HCT116 (cell line): ENCODE measurements at regions not wholly inside any gene's neighbourhood (a gene's known extent, or its start where the extent isn't known, plus 50 kb on each side); places are given as distances from the start of the nearest gene placed in this dataset.

Experiments
- CEBPB ChIP-seq: IDR thresholded peaks from 2 replicates; pipeline ENCODE4 v1.6.1; 2012; ENCODE audit warnings: low read depth
- EZH2phosphoT487 ChIP-seq: fragments of 200-600 bp; IDR thresholded peaks from 2 replicates; pipeline ENCODE4 v1.6.1; 2018; ENCODE audit warnings: antibody characterized with exemption, borderline replicate concordance
- JUND ChIP-seq: IDR thresholded peaks from 2 replicates; pipeline ENCODE4 v1.6.1; 2012
- POLR2A ChIP-seq: IDR thresholded peaks from 2 replicates; pipeline ENCODE4 v1.7.0; 2011; ENCODE audit warnings: borderline replicate concordance; ENCODE audit not compliant: insufficient read depth, insufficient read length; ENCODE audit errors: extremely low read depth
- POLR2AphosphoS5 ChIP-seq: IDR thresholded peaks from 2 replicates; pipeline ENCODE4 v1.6.1; 2011; ENCODE audit warnings: mild to moderate bottlenecking, low read depth, low read length, moderate library complexity
- RAD21 ChIP-seq: IDR thresholded peaks from 2 replicates; pipeline ENCODE4 v1.6.1; 2012; ENCODE audit warnings: low read depth, mild to moderate bottlenecking
- SP1 ChIP-seq: IDR thresholded peaks from 2 replicates; pipeline ENCODE4 v1.6.1; 2012; ENCODE audit warnings: low read depth
- ZNF274 ChIP-seq: fragments of 200-500 bp; sonication (Bioruptor generic); IDR thresholded peaks from 2 replicates; pipeline ENCODE4 v1.6.1; 2014; ENCODE audit warnings: mild to moderate bottlenecking, low read depth, low read length, inconsistent platforms
- TF ChIP-seq, protein P1 (sequence below), 3 experiments: fragments of 200-600 bp in 1 of 3; sonication (generic) in 1 of 3; IDR thresholded peaks in 2 of 3; conservative IDR thresholded peaks in 1 of 3; 2 replicates each; pipeline ENCODE4 v1.5.1; 2012 to 2017; ENCODE audit warnings: low read depth in 2 of 3, low read length in 2 of 3, antibody characterized with exemption in 1 of 3, borderline replicate concordance in 1 of 3, control low read depth in 1 of 3, mild to moderate bottlenecking in 1 of 3, mixed read lengths in 1 of 3, mixed run types in 1 of 3, moderate library complexity in 1 of 3; ENCODE audit not compliant: insufficient read depth in 1 of 3

DNA sequence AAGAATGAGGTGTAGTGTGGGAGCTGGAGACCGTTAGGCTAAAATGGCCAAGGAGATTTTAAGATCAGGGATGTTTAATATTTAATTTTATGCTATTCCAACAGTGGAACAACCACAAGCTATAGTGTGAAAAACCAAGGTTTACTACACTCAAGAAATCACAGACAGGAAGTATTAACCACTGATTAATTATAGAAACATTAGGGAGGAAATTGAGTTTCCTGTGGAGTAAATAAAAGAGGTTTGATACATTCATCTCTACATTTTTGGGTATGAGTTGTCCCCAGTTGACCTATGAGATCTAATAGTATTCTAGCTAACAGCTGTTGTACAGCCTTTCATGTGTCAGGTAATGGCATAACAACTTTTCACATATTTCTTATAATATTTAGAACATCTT, 103.7 kb upstream of the MPDZ start:
- TF ChIP-seq POLR2AphosphoS5 (no peak), POLR2A (no peak), RAD21 (no peak), CEBPB (no peak), ZNF274 (no peak), SP1 (no peak), EZH2phosphoT487 (no peak), JUND (no peak)
- TF ChIP-seq, protein P1, sequence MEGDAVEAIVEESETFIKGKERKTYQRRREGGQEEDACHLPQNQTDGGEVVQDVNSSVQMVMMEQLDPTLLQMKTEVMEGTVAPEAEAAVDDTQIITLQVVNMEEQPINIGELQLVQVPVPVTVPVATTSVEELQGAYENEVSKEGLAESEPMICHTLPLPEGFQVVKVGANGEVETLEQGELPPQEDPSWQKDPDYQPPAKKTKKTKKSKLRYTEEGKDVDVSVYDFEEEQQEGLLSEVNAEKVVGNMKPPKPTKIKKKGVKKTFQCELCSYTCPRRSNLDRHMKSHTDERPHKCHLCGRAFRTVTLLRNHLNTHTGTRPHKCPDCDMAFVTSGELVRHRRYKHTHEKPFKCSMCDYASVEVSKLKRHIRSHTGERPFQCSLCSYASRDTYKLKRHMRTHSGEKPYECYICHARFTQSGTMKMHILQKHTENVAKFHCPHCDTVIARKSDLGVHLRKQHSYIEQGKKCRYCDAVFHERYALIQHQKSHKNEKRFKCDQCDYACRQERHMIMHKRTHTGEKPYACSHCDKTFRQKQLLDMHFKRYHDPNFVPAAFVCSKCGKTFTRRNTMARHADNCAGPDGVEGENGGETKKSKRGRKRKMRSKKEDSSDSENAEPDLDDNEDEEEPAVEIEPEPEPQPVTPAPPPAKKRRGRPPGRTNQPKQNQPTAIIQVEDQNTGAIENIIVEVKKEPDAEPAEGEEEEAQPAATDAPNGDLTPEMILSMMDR (IDR thresholded peaks at IDR 0.05 in 2 of 3, conservative IDR thresholded peaks at IDR 0.05 in 1 of 3; ENCODE audit: borderline replicate concordance in 1 of 3, insufficient read depth in 1 of 3, low read depth in 2 of 3, low read length in 2 of 3): no peak
